HepG2 (cell line): ENCODE measurements at regions not wholly inside any gene's neighbourhood (a gene's known extent, or its start where the extent isn't known, plus 50 kb on each side); places are given as distances from the start of the nearest gene placed in this dataset.

ENCODE experiments used
- BRD4 ChIP-seq: sonication (generic); formaldehyde crosslinking; IDR thresholded peaks from 2 replicates; pipeline ENCODE4 v1.4.0; 2020; ENCODE audit warnings: missing genetic modification reagents
- CCDC6 ChIP-seq: sonication (generic); formaldehyde crosslinking; IDR thresholded peaks from 2 replicates; pipeline ENCODE4 v1.8.1; 2022; ENCODE audit warnings: mild to moderate bottlenecking, missing genetic modification reagents, moderate library complexity
- FOXA1 ChIP-seq, 2 experiments: fragments of 450-650 bp in 1 of 2; sonication (generic) in 1 of 2; formaldehyde crosslinking in 1 of 2; IDR thresholded peaks; 2 replicates each; pipeline versions ENCODE4 v1.4.0 to v1.6.1; 2016 to 2020; ENCODE audit warnings: missing genetic modification reagents in 1 of 2
- ISL2 ChIP-seq: sonication (generic); formaldehyde crosslinking; IDR thresholded peaks from 2 replicates; pipeline ENCODE4 v1.5.0; 2020; ENCODE audit warnings: missing genetic modification reagents
- SOX13 ChIP-seq, 3 experiments: fragments of 450-650 bp in 1 of 3; sonication (generic) in 1 of 3; formaldehyde crosslinking in 1 of 3; IDR thresholded peaks in 2 of 3; conservative IDR thresholded peaks in 1 of 3; 2 replicates each; pipeline versions ENCODE4 v1.5.0 to v1.6.1; 2016 to 2020; ENCODE audit warnings: antibody characterized with exemption in 1 of 3, mild to moderate bottlenecking in 1 of 3, missing compliant biosample characterization in 1 of 3, missing genetic modification reagents in 1 of 3, moderate library complexity in 1 of 3
- ZFAT ChIP-seq: sonication (generic); formaldehyde crosslinking; conservative IDR thresholded peaks from 2 replicates; pipeline ENCODE4 v1.8.1; 2023; ENCODE audit warnings: missing genetic modification reagents, inconsistent platforms
- ZIK1 ChIP-seq: sonication (generic); formaldehyde crosslinking; IDR thresholded peaks from 2 replicates; pipeline ENCODE4 v1.5.0; 2020; ENCODE audit warnings: mild to moderate bottlenecking, low read depth, missing genetic modification reagents, borderline replicate concordance
- TF ChIP-seq, protein P1 (sequence below): sonication (generic); formaldehyde crosslinking; conservative IDR thresholded peaks from 2 replicates; pipeline ENCODE4 v1.4.0; 2020; ENCODE audit warnings: missing genetic modification reagents
- TF ChIP-seq, protein P2 (sequence below): IDR thresholded peaks from 2 replicates; pipeline ENCODE4 v1.6.1; 2016; ENCODE audit warnings: low read depth
- TF ChIP-seq, protein P3 (sequence below): sonication (generic); formaldehyde crosslinking; IDR thresholded peaks from 2 replicates; pipeline ENCODE4 v1.4.0; 2020; ENCODE audit warnings: missing genetic modification reagents

DNA sequence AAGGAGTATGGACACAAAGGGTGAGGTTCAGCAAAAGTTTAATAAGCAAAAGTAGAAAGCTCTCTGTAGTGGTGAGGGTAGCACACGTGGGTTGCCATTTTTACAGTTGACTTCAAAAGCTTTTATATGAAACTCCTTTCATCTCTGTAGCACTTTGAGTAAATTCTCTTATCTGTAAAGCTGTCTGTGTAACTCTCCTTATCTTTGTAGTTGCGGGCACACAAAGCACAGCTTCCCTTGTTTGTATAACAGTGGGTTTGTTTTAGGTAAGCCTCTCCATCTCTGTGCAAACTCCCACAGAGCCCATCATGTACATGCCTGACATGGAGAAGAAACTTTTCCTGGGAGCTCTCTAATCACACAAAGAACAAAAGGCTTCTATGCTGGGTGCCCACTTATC, 325.9 kb upstream of the PABPC5 start (continued):
- no peak for TF ChIP-seq ZFAT (CRISPR knock-in tag)
- no peak for TF ChIP-seq BRD4 (CRISPR knock-in tag)
- TF ChIP-seq, protein P1, sequence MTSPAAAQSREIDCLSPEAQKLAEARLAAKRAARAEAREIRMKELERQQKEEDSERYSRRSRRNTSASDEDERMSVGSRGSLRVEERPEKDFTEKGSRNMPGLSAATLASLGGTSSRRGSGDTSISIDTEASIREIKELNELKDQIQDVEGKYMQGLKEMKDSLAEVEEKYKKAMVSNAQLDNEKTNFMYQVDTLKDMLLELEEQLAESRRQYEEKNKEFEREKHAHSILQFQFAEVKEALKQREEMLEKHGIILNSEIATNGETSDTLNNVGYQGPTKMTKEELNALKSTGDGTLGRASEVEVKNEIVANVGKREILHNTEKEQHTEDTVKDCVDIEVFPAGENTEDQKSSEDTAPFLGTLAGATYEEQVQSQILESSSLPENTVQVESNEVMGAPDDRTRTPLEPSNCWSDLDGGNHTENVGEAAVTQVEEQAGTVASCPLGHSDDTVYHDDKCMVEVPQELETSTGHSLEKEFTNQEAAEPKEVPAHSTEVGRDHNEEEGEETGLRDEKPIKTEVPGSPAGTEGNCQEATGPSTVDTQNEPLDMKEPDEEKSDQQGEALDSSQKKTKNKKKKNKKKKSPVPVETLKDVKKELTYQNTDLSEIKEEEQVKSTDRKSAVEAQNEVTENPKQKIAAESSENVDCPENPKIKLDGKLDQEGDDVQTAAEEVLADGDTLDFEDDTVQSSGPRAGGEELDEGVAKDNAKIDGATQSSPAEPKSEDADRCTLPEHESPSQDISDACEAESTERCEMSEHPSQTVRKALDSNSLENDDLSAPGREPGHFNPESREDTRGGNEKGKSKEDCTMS (CRISPR knock-in tag): no peak
- no peak for TF ChIP-seq CCDC6
- peak; percentile 96 for TF ChIP-seq ISL2 (CRISPR knock-in tag)
- no peak for TF ChIP-seq ZIK1
- no peak for TF ChIP-seq FOXA1 (IDR thresholded peaks at IDR 0.05)
- TF ChIP-seq FOXA1 (CRISPR knock-in tag; IDR thresholded peaks at IDR 0.05): peak; percentile 48; the same call in 1 of the 2 replicates
- TF ChIP-seq, protein P2, sequence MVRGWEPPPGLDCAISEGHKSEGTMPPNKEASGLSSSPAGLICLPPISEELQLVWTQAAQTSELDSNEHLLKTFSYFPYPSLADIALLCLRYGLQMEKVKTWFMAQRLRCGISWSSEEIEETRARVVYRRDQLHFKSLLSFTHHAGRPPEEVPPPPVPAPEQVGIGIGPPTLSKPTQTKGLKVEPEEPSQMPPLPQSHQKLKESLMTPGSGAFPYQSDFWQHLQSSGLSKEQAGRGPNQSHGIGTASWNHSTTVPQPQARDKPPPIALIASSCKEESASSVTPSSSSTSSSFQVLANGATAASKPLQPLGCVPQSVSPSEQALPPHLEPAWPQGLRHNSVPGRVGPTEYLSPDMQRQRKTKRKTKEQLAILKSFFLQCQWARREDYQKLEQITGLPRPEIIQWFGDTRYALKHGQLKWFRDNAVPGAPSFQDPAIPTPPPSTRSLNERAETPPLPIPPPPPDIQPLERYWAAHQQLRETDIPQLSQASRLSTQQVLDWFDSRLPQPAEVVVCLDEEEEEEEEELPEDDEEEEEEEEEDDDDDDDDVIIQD (CRISPR knock-in tag): no peak
- TF ChIP-seq, protein P3, sequence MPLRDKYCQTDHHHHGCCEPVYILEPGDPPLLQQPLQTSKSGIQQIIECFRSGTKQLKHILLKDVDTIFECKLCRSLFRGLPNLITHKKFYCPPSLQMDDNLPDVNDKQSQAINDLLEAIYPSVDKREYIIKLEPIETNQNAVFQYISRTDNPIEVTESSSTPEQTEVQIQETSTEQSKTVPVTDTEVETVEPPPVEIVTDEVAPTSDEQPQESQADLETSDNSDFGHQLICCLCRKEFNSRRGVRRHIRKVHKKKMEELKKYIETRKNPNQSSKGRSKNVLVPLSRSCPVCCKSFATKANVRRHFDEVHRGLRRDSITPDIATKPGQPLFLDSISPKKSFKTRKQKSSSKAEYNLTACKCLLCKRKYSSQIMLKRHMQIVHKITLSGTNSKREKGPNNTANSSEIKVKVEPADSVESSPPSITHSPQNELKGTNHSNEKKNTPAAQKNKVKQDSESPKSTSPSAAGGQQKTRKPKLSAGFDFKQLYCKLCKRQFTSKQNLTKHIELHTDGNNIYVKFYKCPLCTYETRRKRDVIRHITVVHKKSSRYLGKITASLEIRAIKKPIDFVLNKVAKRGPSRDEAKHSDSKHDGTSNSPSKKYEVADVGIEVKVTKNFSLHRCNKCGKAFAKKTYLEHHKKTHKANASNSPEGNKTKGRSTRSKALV (CRISPR knock-in tag): no peak
- TF ChIP-seq SOX13 (IDR thresholded peaks at IDR 0.05): peak; percentile 59; the same call in 1 of the 2 replicates
- TF ChIP-seq SOX13 (CRISPR knock-in tag; conservative IDR thresholded peaks at IDR 0.05 in 1 of 2, IDR thresholded peaks at IDR 0.05 in 1 of 2): peak in 1 of 2 experiments; percentile 96; a peak in 2 of 4 replicates
